GM12878 (cell line): ENCODE measurements at regions not wholly inside any gene's neighbourhood (a gene's known extent, or its start where the extent isn't known, plus 50 kb on each side); places are given as distances from the start of the nearest gene placed in this dataset.

Experiments used
- ATAC-seq: fragments of 200-7000 bp; cut with Tn5 transposase; 3 replicates; pipeline ENCODE4 v1.9.1; 2020; ENCODE audit warnings: mild to moderate bottlenecking, moderate library complexity
- BruUV-seq: library from RNA; stranded (reverse); fragments of 400-500 nt; replicated peaks from 2 replicates; lab custom pipeline; 2021; lab: Mats Ljungman, UMichigan
- CTCF ChIA-PET: fragments of 300-600 bp; sonication (Branson Sonifier 250); formaldehyde crosslinking; extraction: SDS; loops from one replicate; lab custom pipeline; 2021; ENCODE audit warnings: inconsistent platforms; lab: Yijun Ruan, JAX
- POLR2A ChIA-PET: fragments of 350-600 bp; formaldehyde crosslinking; extraction: SDS; loops from one replicate; lab custom pipeline; 2021; ENCODE audit warnings: inconsistent platforms; lab: Charles Lee
- RAD21 ChIA-PET: fragments of 300-600 bp; sonication (Branson Sonifier 250); formaldehyde crosslinking; loops from one replicate; lab custom pipeline; 2023; ENCODE audit warnings: antibody characterized with exemption; ENCODE audit not compliant: unreplicated experiment; lab: Charles Lee
- SMC1A ChIA-PET: fragments of 300-600 bp; sonication (Branson Sonifier 250); formaldehyde crosslinking; loops from one replicate; lab custom pipeline; 2023; ENCODE audit not compliant: unreplicated experiment, uncharacterized antibody; lab: Charles Lee
- DNase-seq: peaks from one replicate; pipeline ENCODE4 v3.0.0-alpha.2; 2011; ENCODE audit warnings: low read depth, low spot score
- FAIRE-seq: peaks from 3 replicates; lab custom pipeline; 2011; peaks lifted over from hg19 to GRCh38; lab: Jason Lieb, UNC
- H2AFZ ChIP-seq: 2 replicates; pipeline ENCODE4 v1.6.0; 2011; ENCODE audit warnings: low read depth, low read length, control low read depth; ENCODE audit not compliant: control insufficient read depth
- H3K27ac ChIP-seq: 2 replicates; pipeline ENCODE4 v1.5.1; 2011; ENCODE audit warnings: control low read depth; ENCODE audit not compliant: control insufficient read depth, insufficient read depth
- H3K27me3 ChIP-seq, 2 experiments: replicated peaks in 1 of 2; 2 replicates each; pipeline versions ENCODE4 v1.6.0 to v1.6.1; 2011; ENCODE audit warnings: low read length in 1 of 2; ENCODE audit not compliant: control insufficient read depth in 2 of 2, insufficient read depth in 2 of 2
- H3K36me3 ChIP-seq, 2 experiments: 2 replicates each; pipeline ENCODE4 v1.5.1; 2011; ENCODE audit warnings: low read length in 1 of 2; ENCODE audit not compliant: control insufficient read depth in 2 of 2, insufficient read depth in 2 of 2
- H3K4me1 ChIP-seq: 2 replicates; pipeline ENCODE4 v1.6.1; 2011; ENCODE audit warnings: mild to moderate bottlenecking, low read length, moderate library complexity, mixed read lengths; ENCODE audit not compliant: control insufficient read depth, insufficient read depth
- H3K4me2 ChIP-seq: 2 replicates; pipeline ENCODE4 v1.6.0; 2011; ENCODE audit warnings: control low read depth; ENCODE audit not compliant: control insufficient read depth, insufficient read depth
- H3K4me3 ChIP-seq: fragments of 200-600 bp; sonication (generic); 2 replicates; pipeline ENCODE4 v1.5.1; 2016
- H3K79me2 ChIP-seq: 2 replicates; pipeline ENCODE4 v1.6.0; 2011; ENCODE audit warnings: low read length; ENCODE audit not compliant: control insufficient read depth, insufficient read depth
- H3K9ac ChIP-seq: 2 replicates; pipeline ENCODE4 v1.8.0; 2011; ENCODE audit warnings: low read length, control low read depth, mixed read lengths; ENCODE audit not compliant: control insufficient read depth, insufficient read depth
- H3K9me3 ChIP-seq: replicated peaks from 3 replicates; pipeline ENCODE4 v1.5.1; 2011; ENCODE audit warnings: mild to moderate bottlenecking, low read length; ENCODE audit not compliant: control insufficient read depth, insufficient read depth
- H4K20me1 ChIP-seq: 2 replicates; pipeline ENCODE4 v1.6.0; 2011; ENCODE audit not compliant: control insufficient read depth, insufficient read depth
- ATF7 ChIP-seq: fragments of 450-650 bp; IDR thresholded peaks from 2 replicates; pipeline ENCODE4 v1.6.1; 2016; ENCODE audit warnings: low read depth, mild to moderate bottlenecking
- CBX5 ChIP-seq: sonication (generic); IDR thresholded peaks from 2 replicates; pipeline ENCODE4 v1.6.1; 2016; ENCODE audit warnings: low read depth, moderate library complexity, mild to moderate bottlenecking, inconsistent platforms
- KDM1A ChIP-seq: fragments of 200-600 bp; sonication (generic); IDR thresholded peaks from 2 replicates; pipeline ENCODE4 v1.6.1; 2016; ENCODE audit warnings: borderline replicate concordance
- MAX ChIP-seq: IDR thresholded peaks from 2 replicates; pipeline ENCODE4 v1.6.1; 2012; ENCODE audit warnings: low read depth, low read length, improper control_type of control experiment
- NFYB ChIP-seq: IDR thresholded peaks from 2 replicates; pipeline ENCODE4 v1.6.1; 2011; ENCODE audit warnings: low read depth, mild to moderate bottlenecking, low read length, improper control_type of control experiment, moderate library complexity; ENCODE audit not compliant: insufficient read depth
- PAX5 ChIP-seq: IDR thresholded peaks from 2 replicates; pipeline ENCODE4 v1.6.1; 2011; ENCODE audit warnings: low read depth, low read length, borderline replicate concordance
- POU2F2 ChIP-seq: IDR thresholded peaks from 3 replicates; pipeline ENCODE4 v1.6.1; 2011; ENCODE audit warnings: low read depth, mild to moderate bottlenecking, low read length, borderline replicate concordance
- RAD21 ChIP-seq: IDR thresholded peaks from 2 replicates; pipeline ENCODE4 v1.6.1; 2011; ENCODE audit warnings: mild to moderate bottlenecking, low read depth, low read length, moderate library complexity; ENCODE audit not compliant: insufficient read depth
- RAD51 ChIP-seq: fragments of 450-650 bp; IDR thresholded peaks from 2 replicates; pipeline ENCODE4 v1.6.1; 2016; ENCODE audit warnings: moderate library complexity, mild to moderate bottlenecking, inconsistent platforms
- RELA ChIP-seq: fragments of 450-650 bp; IDR thresholded peaks from 2 replicates; pipeline ENCODE4 v1.8.0; 2014; ENCODE audit warnings: borderline replicate concordance; ENCODE audit not compliant: partially characterized antibody
- SMARCA5 ChIP-seq: fragments of 450-650 bp; IDR thresholded peaks from 2 replicates; pipeline ENCODE4 v1.6.1; 2017; ENCODE audit warnings: mild to moderate bottlenecking
- SRF ChIP-seq, 2 experiments: IDR thresholded peaks; 2 replicates each; pipeline ENCODE4 v1.6.1; 2011; ENCODE audit warnings: low read depth in 2 of 2, low read length in 2 of 2, mild to moderate bottlenecking in 1 of 2, moderate library complexity in 1 of 2
- TARDBP ChIP-seq: IDR thresholded peaks from 2 replicates; pipeline ENCODE4 v1.6.1; 2016; ENCODE audit warnings: borderline replicate concordance
- ZNF384 ChIP-seq: IDR thresholded peaks from 2 replicates; pipeline ENCODE4 v1.6.1; 2012; ENCODE audit warnings: low read depth, mild to moderate bottlenecking, low read length, improper control_type of control experiment, borderline replicate concordance
- WGBS: methylation state at CpG from one replicate; pipeline ENCODE4 v1.1.6; 2016; ENCODE audit warnings: low lambda C conversion rate; ENCODE audit not compliant: insufficient replicate concordance, insufficient coverage; ENCODE audit errors: missing lambda C conversion rate; 5-methylcytosine and 5-hydroxymethylcytosine counted together
- in situ Hi-C: fragments of 300-500 bp; cut with MboI; formaldehyde crosslinking; loops from 9 replicates; pipeline ENCODE4 v1.14.3; 2018; ENCODE audit warnings: mixed read lengths
- intact Hi-C: fragments of 100-400 bp; cut with micrococcal nuclease; formaldehyde crosslinking; loops from one replicate; pipeline ENCODE4 v1.14.2; 2022; ENCODE audit not compliant: unreplicated experiment
- TF ChIP-seq, protein P1 (sequence below): fragments of 450-650 bp; IDR thresholded peaks from 2 replicates; pipeline ENCODE4 v1.6.1; 2016; ENCODE audit warnings: mild to moderate bottlenecking
- TF ChIP-seq, protein P2 (sequence below): fragments of 150-350 bp; IDR thresholded peaks from 2 replicates; pipeline ENCODE4 v1.6.1; 2014; ENCODE audit warnings: mild to moderate bottlenecking, low read depth, low read length

DNA sequence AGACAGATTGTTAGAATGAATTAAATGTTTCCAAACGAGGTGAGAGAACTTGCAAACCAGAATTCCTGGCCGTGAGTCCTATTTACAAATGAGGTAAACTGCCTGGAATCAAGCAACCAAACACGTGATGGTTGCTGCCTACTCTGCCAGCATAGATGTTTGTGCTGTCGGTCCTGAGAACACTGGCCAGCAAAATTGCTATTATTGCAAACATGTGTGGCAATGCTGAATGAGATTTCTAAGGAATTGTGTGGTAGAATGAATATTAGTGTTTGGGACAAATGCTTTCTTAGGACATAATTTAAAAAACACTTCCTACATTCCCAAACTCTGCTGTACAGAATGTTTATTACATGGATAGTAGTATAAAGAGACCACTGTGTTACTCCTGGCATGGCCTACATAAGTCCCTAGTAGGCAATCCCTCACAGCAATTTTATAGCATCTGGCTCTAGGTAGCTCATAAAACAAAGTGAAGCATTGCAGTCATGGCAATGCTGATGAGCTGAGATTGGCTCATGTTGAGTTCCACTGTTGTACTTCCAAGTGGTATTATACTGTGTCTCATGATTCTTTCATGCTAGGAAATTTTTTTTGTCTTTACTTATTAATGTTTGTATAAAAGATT is 605.2 kb upstream of the EPHA5 start:
- SMC1A ChIA-PET = no interaction called here
- Histone ChIP-seq H3K27ac (no peak overlapping the region), H3K9me3 (no peaks in the 10 kb centered on the region), H2AFZ (no peak overlapping the region), H3K4me3 (no peak overlapping the region), H3K4me2 (no peak overlapping the region), H3K36me3 (no peaks in the 10 kb centered on the region), H4K20me1 (no peaks in the 10 kb centered on the region), H3K4me1 (no peaks in the 10 kb centered on the region), H3K79me2 (no peaks in the 10 kb centered on the region), H3K27me3 (no peaks in the 10 kb centered on the region), H3K9ac (no peak overlapping the region)
- CTCF ChIA-PET = no interaction called here
- TF ChIP-seq CBX5 (no peak), ZNF384 (no peak), RAD21 (no peak), MAX (no peak), POU2F2 (no peak), ATF7 (no peak), RAD51 (no peak)
- DNase-seq (no peak), ATAC-seq (no peak), FAIRE-seq (no peak)
- RAD21 ChIA-PET = no interaction called here
- POLR2A ChIA-PET = no interaction called here
- in situ Hi-C loops = no loop called here
- 3% methylated on average over 4 of the region's 4 CpGs for WGBS
- intact Hi-C loops = no loop called here
- no TSS peak for BruUV-seq

GRCh38 chr4:66273110-66273509 is 602.8 kb upstream of the EPHA5 start:
- DNase-seq (no peak), FAIRE-seq (no peak), ATAC-seq (no peak)
- 0% methylated on average over 1 of the region's 1 CpG for WGBS
- Histone ChIP-seq H3K36me3 (no peaks in the 10 kb centered on the region), H3K4me1 (no peaks in the 10 kb centered on the region), H3K9me3 (no peaks in the 10 kb centered on the region), H3K79me2 (no peaks in the 10 kb centered on the region), H3K4me2 (no peak overlapping the region), H3K27ac (no peak overlapping the region), H3K4me3 (no peak overlapping the region), H3K27me3 (no peaks in the 10 kb centered on the region), H2AFZ (no peak overlapping the region), H3K9ac (no peak overlapping the region), H4K20me1 (no peaks in the 10 kb centered on the region)
- no TSS peak for BruUV-seq
- RAD21 ChIA-PET = no interaction called here
- in situ Hi-C loops (no loop called here), intact Hi-C loops (no loop called here)
- SMC1A ChIA-PET = no interaction called here
- POLR2A ChIA-PET = no interaction called here
- CTCF ChIA-PET = no interaction called here
- no peak for TF ChIP-seq SMARCA5
- TF ChIP-seq, protein P1, sequence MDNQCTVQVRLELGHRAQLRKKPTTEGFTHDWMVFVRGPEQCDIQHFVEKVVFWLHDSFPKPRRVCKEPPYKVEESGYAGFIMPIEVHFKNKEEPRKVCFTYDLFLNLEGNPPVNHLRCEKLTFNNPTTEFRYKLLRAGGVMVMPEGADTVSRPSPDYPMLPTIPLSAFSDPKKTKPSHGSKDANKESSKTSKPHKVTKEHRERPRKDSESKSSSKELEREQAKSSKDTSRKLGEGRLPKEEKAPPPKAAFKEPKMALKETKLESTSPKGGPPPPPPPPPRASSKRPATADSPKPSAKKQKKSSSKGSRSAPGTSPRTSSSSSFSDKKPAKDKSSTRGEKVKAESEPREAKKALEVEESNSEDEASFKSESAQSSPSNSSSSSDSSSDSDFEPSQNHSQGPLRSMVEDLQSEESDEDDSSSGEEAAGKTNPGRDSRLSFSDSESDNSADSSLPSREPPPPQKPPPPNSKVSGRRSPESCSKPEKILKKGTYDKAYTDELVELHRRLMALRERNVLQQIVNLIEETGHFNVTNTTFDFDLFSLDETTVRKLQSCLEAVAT = no peak
- no peak for TF ChIP-seq RELA
- no peak for TF ChIP-seq SRF (IDR thresholded peaks at IDR 0.05; ENCODE audit: low read depth in 2 of 2, low read length in 2 of 2)
- TF ChIP-seq, protein P2, sequence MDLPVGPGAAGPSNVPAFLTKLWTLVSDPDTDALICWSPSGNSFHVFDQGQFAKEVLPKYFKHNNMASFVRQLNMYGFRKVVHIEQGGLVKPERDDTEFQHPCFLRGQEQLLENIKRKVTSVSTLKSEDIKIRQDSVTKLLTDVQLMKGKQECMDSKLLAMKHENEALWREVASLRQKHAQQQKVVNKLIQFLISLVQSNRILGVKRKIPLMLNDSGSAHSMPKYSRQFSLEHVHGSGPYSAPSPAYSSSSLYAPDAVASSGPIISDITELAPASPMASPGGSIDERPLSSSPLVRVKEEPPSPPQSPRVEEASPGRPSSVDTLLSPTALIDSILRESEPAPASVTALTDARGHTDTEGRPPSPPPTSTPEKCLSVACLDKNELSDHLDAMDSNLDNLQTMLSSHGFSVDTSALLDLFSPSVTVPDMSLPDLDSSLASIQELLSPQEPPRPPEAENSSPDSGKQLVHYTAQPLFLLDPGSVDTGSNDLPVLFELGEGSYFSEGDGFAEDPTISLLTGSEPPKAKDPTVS = no peak
- TF ChIP-seq KDM1A = no peak
- TF ChIP-seq MAX = no peak
- TF ChIP-seq PAX5 = no peak
- no peak for TF ChIP-seq TARDBP
- no peak for TF ChIP-seq NFYB
